ENCODE measurements at regions not wholly inside any gene's neighbourhood (a gene's known extent, or its start where the extent isn't known, plus 50 kb on each side); places are given as distances from the start of the nearest gene placed in this dataset.

DNA sequence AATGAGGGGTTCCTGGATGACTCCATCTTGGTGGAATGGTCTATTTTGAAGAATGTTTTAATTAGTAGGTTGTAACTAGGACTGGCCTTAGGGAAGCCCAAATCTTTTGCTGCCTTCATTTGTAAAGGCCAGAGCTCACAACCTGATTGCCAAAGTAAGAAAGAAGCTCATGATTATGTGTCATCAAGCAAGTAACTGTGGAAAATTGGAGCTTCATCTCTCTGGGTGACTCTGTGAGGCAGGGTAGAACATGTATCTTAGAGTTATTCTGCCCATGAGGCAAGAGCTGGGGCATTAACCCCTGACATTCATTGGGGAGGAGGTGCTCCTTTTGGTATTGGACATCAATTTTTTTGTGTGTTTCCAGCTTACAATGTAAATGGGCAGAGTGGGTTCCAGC is 273.9 kb upstream of the JAG1 start:
- TF ChIP-seq, protein P1, sequence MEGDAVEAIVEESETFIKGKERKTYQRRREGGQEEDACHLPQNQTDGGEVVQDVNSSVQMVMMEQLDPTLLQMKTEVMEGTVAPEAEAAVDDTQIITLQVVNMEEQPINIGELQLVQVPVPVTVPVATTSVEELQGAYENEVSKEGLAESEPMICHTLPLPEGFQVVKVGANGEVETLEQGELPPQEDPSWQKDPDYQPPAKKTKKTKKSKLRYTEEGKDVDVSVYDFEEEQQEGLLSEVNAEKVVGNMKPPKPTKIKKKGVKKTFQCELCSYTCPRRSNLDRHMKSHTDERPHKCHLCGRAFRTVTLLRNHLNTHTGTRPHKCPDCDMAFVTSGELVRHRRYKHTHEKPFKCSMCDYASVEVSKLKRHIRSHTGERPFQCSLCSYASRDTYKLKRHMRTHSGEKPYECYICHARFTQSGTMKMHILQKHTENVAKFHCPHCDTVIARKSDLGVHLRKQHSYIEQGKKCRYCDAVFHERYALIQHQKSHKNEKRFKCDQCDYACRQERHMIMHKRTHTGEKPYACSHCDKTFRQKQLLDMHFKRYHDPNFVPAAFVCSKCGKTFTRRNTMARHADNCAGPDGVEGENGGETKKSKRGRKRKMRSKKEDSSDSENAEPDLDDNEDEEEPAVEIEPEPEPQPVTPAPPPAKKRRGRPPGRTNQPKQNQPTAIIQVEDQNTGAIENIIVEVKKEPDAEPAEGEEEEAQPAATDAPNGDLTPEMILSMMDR (IDR thresholded peaks at IDR 0.05) = no peak
- TF ChIP-seq POLR2AphosphoS5 (IDR thresholded peaks at IDR 0.05; ENCODE audit: low read depth, low read length) (no peak), TCF7L2 (IDR thresholded peaks at IDR 0.05; ENCODE audit: low read depth, low read length) (no peak), REST (IDR thresholded peaks at IDR 0.05; ENCODE audit: insufficient read depth in 1 of 2, low read depth in 2 of 2, low read length in 1 of 2) (no peak)

All from Panc1 (cell line).